ENCODE measurements at regions not wholly inside any gene's neighbourhood (a gene's known extent, or its start where the extent isn't known, plus 50 kb on each side); places are given as distances from the start of the nearest gene placed in this dataset.

DNA sequence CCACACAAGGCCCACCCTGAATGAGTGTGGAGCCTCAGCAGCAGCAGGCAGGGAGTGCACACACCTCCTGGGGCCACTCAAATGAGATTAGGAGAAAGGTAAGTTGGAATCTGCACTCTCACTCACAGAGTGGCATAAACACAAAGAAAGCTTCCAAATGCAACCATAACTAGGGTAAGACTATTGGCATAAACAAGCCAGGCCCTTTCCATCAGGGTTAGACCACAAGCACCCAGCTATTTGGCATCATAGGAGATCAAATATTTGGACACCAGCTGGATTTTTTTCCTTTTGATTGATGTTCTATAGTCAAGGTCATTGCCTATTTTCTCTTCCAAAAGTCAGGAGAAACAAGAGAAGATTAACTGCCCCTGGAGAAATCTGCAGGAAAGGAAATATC is 471.5 kb downstream of the TXNL1 start:
- no peak overlapping the region for H2BK15ac ChIP-seq (ENCODE audit: low read length)
- H3K4me2 ChIP-seq (ENCODE audit: insufficient read depth in 1 of 2, low read depth in 2 of 2, low read length in 2 of 2) = no peak overlapping the region
- no peaks in the 10 kb centered on the region for H3K36me3 ChIP-seq (ENCODE audit: control insufficient read depth in 2 of 4, insufficient read depth in 4 of 4, low read length in 3 of 4)
- H4K8ac ChIP-seq (ENCODE audit: extremely low read depth, insufficient read depth, low read length) = no peak overlapping the region
- no peak overlapping the region for H2BK5ac ChIP-seq (ENCODE audit: low read depth, low read length)
- H3K14ac ChIP-seq (ENCODE audit: insufficient read length) = no peak overlapping the region
- no peak overlapping the region for H3K18ac ChIP-seq (ENCODE audit: extremely low read depth, low read length)
- no peak overlapping the region for H3K4me3 ChIP-seq (ENCODE audit: extremely low read depth in 1 of 4, insufficient read depth in 2 of 4, low read depth in 3 of 4, low read length in 4 of 4)
- no peak overlapping the region for H2AFZ ChIP-seq (ENCODE audit: low read length)
- no peak overlapping the region for H2BK20ac ChIP-seq (ENCODE audit: low read length)
- FAIRE-seq (no peak), DNase-seq (ENCODE audit: low read depth in 1 of 2, low spot score in 2 of 2) (no peak)
- H4K20me1 ChIP-seq (replicated peaks in 1 of 2; ENCODE audit: control insufficient read depth in 1 of 2, insufficient read depth in 2 of 2, low read length in 2 of 2) = no peaks in the 10 kb centered on the region
- no peak overlapping the region for H3K27ac ChIP-seq (ENCODE audit: low read depth, low read length)
- H3K79me1 ChIP-seq (ENCODE audit: low read depth, low read length) = no peaks in the 10 kb centered on the region
- no peak overlapping the region for H3K56ac ChIP-seq (replicated peaks; ENCODE audit: insufficient read length, low read depth, low read length)
- no peaks in the 10 kb centered on the region for H3K79me2 ChIP-seq (ENCODE audit: control insufficient read depth in 1 of 2, insufficient read depth in 2 of 2, low read length in 2 of 2)
- no peak overlapping the region for H2BK120ac ChIP-seq (replicated peaks; ENCODE audit: low read depth, low read length)
- H2AK5ac ChIP-seq (ENCODE audit: low read depth, low read length) = no peak overlapping the region
- no peak overlapping the region for H4K5ac ChIP-seq (ENCODE audit: insufficient read length, low read depth, low read length)
- H2BK12ac ChIP-seq (ENCODE audit: low read depth, low read length) = no peak overlapping the region
- no peak overlapping the region for H3K4ac ChIP-seq (replicated peaks; ENCODE audit: insufficient read length, low read depth, low read length)
- peaks cover 0 to 4% (median 1%) of the 10 kb centered on the region in 4 experiments; a peak in 3 of 7 replicates for H3K4me1 ChIP-seq (replicated peaks in 1 of 4; ENCODE audit: control insufficient read depth in 3 of 4, insufficient read depth in 4 of 4, low read length in 3 of 4)
- POLR2A ChIA-PET (ENCODE audit: partially characterized antibody) = no interaction called here
- no peak overlapping the region for H3K23ac ChIP-seq (ENCODE audit: insufficient read length)
- no peak overlapping the region for H3K9ac ChIP-seq (replicated peaks in 1 of 4; ENCODE audit: extremely low read depth in 1 of 4, low read depth in 3 of 4, low read length in 3 of 4)
- H3K27me3 ChIP-seq (replicated peaks in 1 of 4; ENCODE audit: control insufficient read depth in 3 of 4, extremely low read depth in 1 of 4, insufficient read depth in 3 of 4, low read length in 3 of 4) = no peaks in the 10 kb centered on the region
- H4K91ac ChIP-seq (replicated peaks; ENCODE audit: insufficient read length, low read length) = no peak overlapping the region
- no peaks in the 10 kb centered on the region for H3K9me3 ChIP-seq (ENCODE audit: insufficient read depth in 2 of 2, low read depth in 1 of 2, low read length in 1 of 2)
- CTCF ChIA-PET (ENCODE audit: partially characterized antibody) = interaction anchor here (0.9 kb wide), 1 partner anchor 330 kb away, joined by 3 read pairs; no protein-coding TSS in a partner anchor
- no peaks in the 10 kb centered on the region; the same call in 1 of the 2 replicates for H3K23me2 ChIP-seq (ENCODE audit: low read depth, low read length)
- TF ChIP-seq CHD1 (IDR thresholded peaks at IDR 0.05; ENCODE audit: low read depth, low read length) (no peak), SP2 (IDR thresholded peaks at IDR 0.05; ENCODE audit: low read length) (no peak), RXRA (IDR thresholded peaks at IDR 0.05; ENCODE audit: insufficient read depth, low read depth, low read length) (no peak), KDM5A (IDR thresholded peaks at IDR 0.05; ENCODE audit: low read length) (no peak), TEAD4 (IDR thresholded peaks at IDR 0.05; ENCODE audit: low read depth, low read length) (no peak), SIRT6 (IDR thresholded peaks at IDR 0.05; ENCODE audit: low read length) (no peak), TCF12 (IDR thresholded peaks at IDR 0.05; ENCODE audit: low read depth, low read length) (no peak), YY1 (IDR thresholded peaks at IDR 0.05; ENCODE audit: low read depth, low read length) (no peak)
- TF ChIP-seq, protein P1, sequence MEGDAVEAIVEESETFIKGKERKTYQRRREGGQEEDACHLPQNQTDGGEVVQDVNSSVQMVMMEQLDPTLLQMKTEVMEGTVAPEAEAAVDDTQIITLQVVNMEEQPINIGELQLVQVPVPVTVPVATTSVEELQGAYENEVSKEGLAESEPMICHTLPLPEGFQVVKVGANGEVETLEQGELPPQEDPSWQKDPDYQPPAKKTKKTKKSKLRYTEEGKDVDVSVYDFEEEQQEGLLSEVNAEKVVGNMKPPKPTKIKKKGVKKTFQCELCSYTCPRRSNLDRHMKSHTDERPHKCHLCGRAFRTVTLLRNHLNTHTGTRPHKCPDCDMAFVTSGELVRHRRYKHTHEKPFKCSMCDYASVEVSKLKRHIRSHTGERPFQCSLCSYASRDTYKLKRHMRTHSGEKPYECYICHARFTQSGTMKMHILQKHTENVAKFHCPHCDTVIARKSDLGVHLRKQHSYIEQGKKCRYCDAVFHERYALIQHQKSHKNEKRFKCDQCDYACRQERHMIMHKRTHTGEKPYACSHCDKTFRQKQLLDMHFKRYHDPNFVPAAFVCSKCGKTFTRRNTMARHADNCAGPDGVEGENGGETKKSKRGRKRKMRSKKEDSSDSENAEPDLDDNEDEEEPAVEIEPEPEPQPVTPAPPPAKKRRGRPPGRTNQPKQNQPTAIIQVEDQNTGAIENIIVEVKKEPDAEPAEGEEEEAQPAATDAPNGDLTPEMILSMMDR (IDR thresholded peaks at IDR 0.05; ENCODE audit: control extremely low read depth in 1 of 3, insufficient read depth in 1 of 3, low read depth in 1 of 3, low read length in 3 of 3) = no peak
- TF ChIP-seq, protein P2, sequence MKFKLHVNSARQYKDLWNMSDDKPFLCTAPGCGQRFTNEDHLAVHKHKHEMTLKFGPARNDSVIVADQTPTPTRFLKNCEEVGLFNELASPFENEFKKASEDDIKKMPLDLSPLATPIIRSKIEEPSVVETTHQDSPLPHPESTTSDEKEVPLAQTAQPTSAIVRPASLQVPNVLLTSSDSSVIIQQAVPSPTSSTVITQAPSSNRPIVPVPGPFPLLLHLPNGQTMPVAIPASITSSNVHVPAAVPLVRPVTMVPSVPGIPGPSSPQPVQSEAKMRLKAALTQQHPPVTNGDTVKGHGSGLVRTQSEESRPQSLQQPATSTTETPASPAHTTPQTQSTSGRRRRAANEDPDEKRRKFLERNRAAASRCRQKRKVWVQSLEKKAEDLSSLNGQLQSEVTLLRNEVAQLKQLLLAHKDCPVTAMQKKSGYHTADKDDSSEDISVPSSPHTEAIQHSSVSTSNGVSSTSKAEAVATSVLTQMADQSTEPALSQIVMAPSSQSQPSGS (IDR thresholded peaks at IDR 0.05; ENCODE audit: low read length) = no peak
- TF ChIP-seq, protein P3, sequence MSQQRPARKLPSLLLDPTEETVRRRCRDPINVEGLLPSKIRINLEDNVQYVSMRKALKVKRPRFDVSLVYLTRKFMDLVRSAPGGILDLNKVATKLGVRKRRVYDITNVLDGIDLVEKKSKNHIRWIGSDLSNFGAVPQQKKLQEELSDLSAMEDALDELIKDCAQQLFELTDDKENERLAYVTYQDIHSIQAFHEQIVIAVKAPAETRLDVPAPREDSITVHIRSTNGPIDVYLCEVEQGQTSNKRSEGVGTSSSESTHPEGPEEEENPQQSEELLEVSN (IDR thresholded peaks at IDR 0.05) = no peak

All from H1 (cell line).